Activated CD4-positive, alpha-beta T cell treated with anti-CD3 and anti-CD28 coated beads, Interleukin-2, amount 50 U/mL, for 1 hour (primary cell): ENCODE measurements at regions not wholly inside any gene's neighbourhood (a gene's known extent, or its start where the extent isn't known, plus 50 kb on each side); places are given as distances from the start of the nearest gene placed in this dataset.

Experiments
- DNase-seq: peaks from one replicate; pipeline ENCODE4 v3.0.0-alpha.2; 2020

GRCh38 chr13:89937420-89937819 is 1410.1 kb upstream of the MIR17HG start:
- no peak for DNase-seq

- no peak for DNase-seq
These were observed 1407.1 kb upstream of the MIR17HG start for GRCh38 chr13:89940383-89940782.

- no peak for DNase-seq
These were observed 1404.3 kb upstream of the MIR17HG start for GRCh38 chr13:89943139-89943538.

- DNase-seq: no peak
These were observed 1397.3 kb upstream of the MIR17HG start for GRCh38 chr13:89950225-89950624.

- no peak for DNase-seq
These were observed 1396.1 kb upstream of the MIR17HG start for GRCh38 chr13:89951341-89951740.

GRCh38 chr13:89953581-89953980 is 1393.9 kb upstream of the MIR17HG start:
- DNase-seq: no peak

GRCh38 chr13:89955773-89956172 is 1391.7 kb upstream of the MIR17HG start:
- DNase-seq: no peak

- no peak for DNase-seq
These were observed 1388.4 kb upstream of the MIR17HG start for GRCh38 chr13:89959074-89959473.

- no peak for DNase-seq
These were observed 1382.2 kb upstream of the MIR17HG start for GRCh38 chr13:89965252-89965651.

- no peak for DNase-seq
These were observed 1381.0 kb upstream of the MIR17HG start for GRCh38 chr13:89966524-89966923.

GRCh38 chr13:89967701-89968100 is 1379.8 kb upstream of the MIR17HG start:
- no peak for DNase-seq

- no peak for DNase-seq
These were observed 1379.0 kb upstream of the MIR17HG start for GRCh38 chr13:89968470-89968869.

- no peak for DNase-seq
These were observed 1377.2 kb upstream of the MIR17HG start for GRCh38 chr13:89970353-89970709.

GRCh38 chr13:89977203-89977602 is 1370.3 kb upstream of the MIR17HG start:
- no peak for DNase-seq

- no peak for DNase-seq
These were observed 1366.6 kb upstream of the MIR17HG start for GRCh38 chr13:89980896-89981295.

GRCh38 chr13:89982407-89983095 is 1364.9 kb upstream of the MIR17HG start:
- DNase-seq: no peak

GRCh38 chr13:89988206-89988605 is 1359.3 kb upstream of the MIR17HG start:
- no peak for DNase-seq

- no peak for DNase-seq
These were observed 1343.9 kb upstream of the MIR17HG start for GRCh38 chr13:90003566-90003965.

GRCh38 chr13:90008707-90009149 is 1338.8 kb upstream of the MIR17HG start:
- DNase-seq: no peak

GRCh38 chr13:90014038-90014437 is 1333.4 kb upstream of the MIR17HG start:
- no peak for DNase-seq

- DNase-seq: no peak
These were observed 1331.7 kb upstream of the MIR17HG start for GRCh38 chr13:90015565-90016507.

GRCh38 chr13:90016688-90017087 is 1330.8 kb upstream of the MIR17HG start:
- DNase-seq: no peak

- DNase-seq: no peak
These were observed 1326.9 kb upstream of the MIR17HG start for GRCh38 chr13:90020536-90021070.

GRCh38 chr13:90027409-90027808 is 1320.1 kb upstream of the MIR17HG start:
- DNase-seq: no peak
